ENCODE measurements at regions not wholly inside any gene's neighbourhood (a gene's known extent, or its start where the extent isn't known, plus 50 kb on each side); places are given as distances from the start of the nearest gene placed in this dataset.

DNA sequence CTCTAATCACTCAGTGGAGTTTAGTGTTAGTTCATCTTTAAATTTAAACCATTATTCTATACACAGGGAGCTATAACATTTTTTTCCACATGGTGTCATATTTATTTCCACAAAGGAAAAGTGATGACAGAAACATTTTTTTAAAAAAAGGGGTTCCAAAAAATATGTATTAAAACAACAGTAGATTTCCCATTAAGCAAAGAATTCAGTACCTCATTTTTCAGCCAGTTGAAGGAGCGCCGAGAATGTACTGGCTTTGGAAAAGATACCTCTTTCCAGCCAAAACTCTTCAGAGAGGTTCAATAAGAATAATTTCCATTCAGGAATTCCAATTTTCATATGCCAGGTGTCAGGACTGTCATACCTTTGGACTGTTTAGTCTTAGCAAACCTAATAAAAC, 250.5 kb upstream of the MEOX2 start:
- DNase-seq = no peak
- Mint-ChIP-seq H3K27ac (no peak overlapping the region), H3K27me3 (ENCODE audit: insufficient read depth) (0 out of 2 replicates have a peak, but pooled peaks cover 1% of the 10 kb centered on the region), H3K4me3 (no peak overlapping the region), H3K36me3 (ENCODE audit: low read depth) (no peaks in the 10 kb centered on the region), H3K9me3 (no peaks in the 10 kb centered on the region), H3K4me1 (ENCODE audit: low read depth) (no peaks in the 10 kb centered on the region; the same call in 1 of the 2 replicates)
- TF ChIP-seq, protein P1, sequence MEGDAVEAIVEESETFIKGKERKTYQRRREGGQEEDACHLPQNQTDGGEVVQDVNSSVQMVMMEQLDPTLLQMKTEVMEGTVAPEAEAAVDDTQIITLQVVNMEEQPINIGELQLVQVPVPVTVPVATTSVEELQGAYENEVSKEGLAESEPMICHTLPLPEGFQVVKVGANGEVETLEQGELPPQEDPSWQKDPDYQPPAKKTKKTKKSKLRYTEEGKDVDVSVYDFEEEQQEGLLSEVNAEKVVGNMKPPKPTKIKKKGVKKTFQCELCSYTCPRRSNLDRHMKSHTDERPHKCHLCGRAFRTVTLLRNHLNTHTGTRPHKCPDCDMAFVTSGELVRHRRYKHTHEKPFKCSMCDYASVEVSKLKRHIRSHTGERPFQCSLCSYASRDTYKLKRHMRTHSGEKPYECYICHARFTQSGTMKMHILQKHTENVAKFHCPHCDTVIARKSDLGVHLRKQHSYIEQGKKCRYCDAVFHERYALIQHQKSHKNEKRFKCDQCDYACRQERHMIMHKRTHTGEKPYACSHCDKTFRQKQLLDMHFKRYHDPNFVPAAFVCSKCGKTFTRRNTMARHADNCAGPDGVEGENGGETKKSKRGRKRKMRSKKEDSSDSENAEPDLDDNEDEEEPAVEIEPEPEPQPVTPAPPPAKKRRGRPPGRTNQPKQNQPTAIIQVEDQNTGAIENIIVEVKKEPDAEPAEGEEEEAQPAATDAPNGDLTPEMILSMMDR (IDR thresholded peaks at IDR 0.05) = no peak

DNA sequence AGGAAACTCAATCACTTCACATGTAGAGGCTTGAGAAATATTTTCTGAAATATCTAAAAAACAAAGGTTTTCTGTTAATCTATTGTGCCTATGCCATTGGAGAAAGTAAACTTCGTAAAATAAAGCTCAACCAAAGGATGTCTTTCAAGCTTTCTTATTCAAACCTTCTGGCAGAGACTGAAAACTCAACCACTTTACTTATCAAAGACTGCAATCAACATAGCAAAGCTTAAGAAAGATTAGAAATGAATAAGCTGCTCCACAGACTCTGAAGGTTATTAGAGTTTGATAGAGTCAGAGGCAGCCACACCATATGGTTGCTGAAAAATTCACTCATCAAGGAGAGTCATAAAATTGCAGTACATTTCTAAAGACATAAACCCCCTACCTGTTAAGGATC, 245.8 kb upstream of the MEOX2 start:
- Mint-ChIP-seq H3K4me3 (no peak overlapping the region), H3K4me1 (ENCODE audit: low read depth) (no peaks in the 10 kb centered on the region; the same call in 1 of the 2 replicates), H3K9me3 (peaks cover 7% of the 10 kb centered on the region; the same call in 1 of the 2 replicates), H3K36me3 (ENCODE audit: low read depth) (no peaks in the 10 kb centered on the region), H3K27ac (no peak overlapping the region), H3K27me3 (ENCODE audit: insufficient read depth) (no peaks in the 10 kb centered on the region)
- no peak for DNase-seq
- TF ChIP-seq, protein P1 (IDR thresholded peaks at IDR 0.05) = no peak

DNA sequence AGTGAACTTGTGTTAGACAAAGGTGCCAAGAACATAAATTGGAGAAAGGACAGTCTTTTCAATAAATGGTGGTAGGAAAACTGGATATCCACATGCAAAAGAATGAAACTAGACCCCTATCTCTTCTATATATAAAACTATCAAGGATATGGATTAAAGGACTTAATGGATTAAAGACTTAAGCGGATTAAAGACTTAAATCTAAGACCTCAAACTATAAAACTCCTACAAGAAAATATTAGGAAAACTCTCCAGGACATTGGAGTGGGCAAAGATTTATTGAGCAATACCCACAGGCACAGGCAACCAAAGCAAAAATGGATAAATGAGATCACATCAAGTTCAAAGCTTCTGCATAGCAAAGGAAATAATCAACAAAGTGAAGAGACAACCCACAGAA, 242.9 kb upstream of the MEOX2 start:
- DNase-seq = no peak
- H3K9me3 Mint-ChIP-seq = peaks cover 9% of the 10 kb centered on the region; the same call in 1 of the 2 replicates
- TF ChIP-seq, protein P1 (IDR thresholded peaks at IDR 0.05) = no peak
- peaks cover 2% of the 10 kb centered on the region; the same call in 1 of the 2 replicates for H3K27me3 Mint-ChIP-seq (ENCODE audit: insufficient read depth)
- H3K36me3 Mint-ChIP-seq (ENCODE audit: low read depth) = no peaks in the 10 kb centered on the region
- no peaks in the 10 kb centered on the region; the same call in 1 of the 2 replicates for H3K4me1 Mint-ChIP-seq (ENCODE audit: low read depth)
- H3K4me3 Mint-ChIP-seq = no peak overlapping the region
- H3K27ac Mint-ChIP-seq = no peak overlapping the region

DNA sequence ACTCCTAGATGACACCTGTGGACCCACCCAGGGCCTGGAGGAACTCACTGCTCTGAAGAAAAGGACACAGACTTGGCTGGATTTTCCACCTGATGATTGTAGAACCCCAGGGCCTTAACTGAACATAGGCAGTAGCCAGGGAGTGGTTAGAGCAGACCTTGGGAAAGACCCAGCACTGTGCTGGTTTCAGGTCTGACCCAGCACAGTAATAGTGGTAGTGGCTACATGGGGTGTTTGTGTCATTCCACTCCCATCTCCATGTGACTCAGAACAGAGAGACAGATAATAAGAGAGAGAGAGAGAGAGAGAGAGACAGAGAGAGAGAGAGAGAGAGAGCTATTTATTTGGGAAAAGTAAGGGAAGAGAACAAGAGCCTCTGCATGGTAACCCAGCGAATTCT, 239.1 kb upstream of the MEOX2 start:
- DNase-seq = no peak
- H3K27me3 Mint-ChIP-seq (ENCODE audit: insufficient read depth) = peaks cover 2% of the 10 kb centered on the region; the same call in 1 of the 2 replicates
- peaks cover 14% of the 10 kb centered on the region; the same call in 1 of the 2 replicates for H3K9me3 Mint-ChIP-seq
- H3K36me3 Mint-ChIP-seq (ENCODE audit: low read depth) = no peaks in the 10 kb centered on the region
- TF ChIP-seq, protein P1 (IDR thresholded peaks at IDR 0.05) = no peak
- H3K4me3 Mint-ChIP-seq = no peak overlapping the region
- peaks cover 20% of the 10 kb centered on the region for H3K4me1 Mint-ChIP-seq (ENCODE audit: low read depth)
- H3K27ac Mint-ChIP-seq = no peak overlapping the region

DNA sequence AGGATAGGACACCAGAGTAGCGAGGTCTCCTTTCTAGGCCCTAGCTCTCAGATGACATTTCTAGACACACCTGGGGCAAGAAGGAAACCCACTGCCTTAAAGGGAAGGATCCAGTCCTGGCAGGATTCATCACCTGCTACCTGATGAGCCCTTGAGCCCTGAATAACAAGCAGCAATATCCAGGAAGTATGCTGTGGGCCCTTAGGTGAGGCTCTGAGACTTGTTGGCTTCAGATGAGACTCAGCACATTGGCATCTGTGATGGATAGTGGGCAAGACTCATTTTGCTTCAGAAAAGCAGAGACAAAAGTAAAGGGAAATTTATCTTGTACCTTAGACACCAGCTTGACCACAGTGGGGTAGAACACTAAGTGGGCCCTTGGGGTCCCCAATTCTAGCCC, 238.4 kb upstream of the MEOX2 start:
- no peak overlapping the region for H3K27ac Mint-ChIP-seq
- peaks cover 14% of the 10 kb centered on the region; the same call in 1 of the 2 replicates for H3K9me3 Mint-ChIP-seq
- no peak overlapping the region for H3K4me3 Mint-ChIP-seq
- no peaks in the 10 kb centered on the region for H3K36me3 Mint-ChIP-seq (ENCODE audit: low read depth)
- H3K27me3 Mint-ChIP-seq (ENCODE audit: insufficient read depth) = peaks cover 2% of the 10 kb centered on the region; the same call in 1 of the 2 replicates
- TF ChIP-seq, protein P1 (IDR thresholded peaks at IDR 0.05) = no peak
- DNase-seq = no peak
- peaks cover 20% of the 10 kb centered on the region for H3K4me1 Mint-ChIP-seq (ENCODE audit: low read depth)

Measured in HFFc6 (cell line).